NB4 (cell line): ENCODE measurements at regions not wholly inside any gene's neighbourhood (a gene's known extent, or its start where the extent isn't known, plus 50 kb on each side); places are given as distances from the start of the nearest gene placed in this dataset.

Experiments
- CTCF ChIP-seq: IDR thresholded peaks from one replicate; pipeline ENCODE4 v1.5.1; 2012; ENCODE audit warnings: low read depth, low read length
- POLR2A ChIP-seq: IDR thresholded peaks from 2 replicates; pipeline ENCODE4 v1.6.1; 2011; ENCODE audit warnings: mild to moderate bottlenecking; ENCODE audit not compliant: insufficient read length; ENCODE audit errors: extremely low read depth

GRCh38 chr12:18878676-18879180 is 140.8 kb downstream of the CAPZA3 start:
- TF ChIP-seq CTCF: no peak
- TF ChIP-seq POLR2A: no peak
